ENCODE measurements at regions not wholly inside any gene's neighbourhood (a gene's known extent, or its start where the extent isn't known, plus 50 kb on each side); places are given as distances from the start of the nearest gene placed in this dataset.
"Not testable (repeated sequence)": the region's sequence is repeated elsewhere in the genome, so short reads cannot be mapped to it uniquely, and the experiment has no call there.

DNA sequence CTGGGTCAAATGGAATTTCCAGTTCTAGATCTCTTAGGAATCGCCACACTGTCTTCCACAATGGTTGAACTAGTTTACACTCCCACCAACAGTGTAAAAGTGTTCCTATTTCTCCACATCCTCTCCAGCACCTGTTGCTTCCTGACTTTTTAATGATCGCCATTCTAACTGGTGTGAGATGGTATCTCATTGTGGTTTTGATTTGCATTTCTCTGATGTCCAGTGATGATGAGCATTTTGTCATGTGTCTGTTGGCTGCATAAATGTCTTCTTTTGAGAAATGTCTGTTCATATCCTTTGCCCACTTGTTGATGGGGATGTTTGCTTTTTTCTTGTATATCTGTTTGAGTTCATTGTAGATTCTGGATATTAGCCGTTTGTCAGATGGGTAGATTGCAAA lies 145.2 kb upstream of the CNKSR2 start:
- TF ChIP-seq, protein P1, sequence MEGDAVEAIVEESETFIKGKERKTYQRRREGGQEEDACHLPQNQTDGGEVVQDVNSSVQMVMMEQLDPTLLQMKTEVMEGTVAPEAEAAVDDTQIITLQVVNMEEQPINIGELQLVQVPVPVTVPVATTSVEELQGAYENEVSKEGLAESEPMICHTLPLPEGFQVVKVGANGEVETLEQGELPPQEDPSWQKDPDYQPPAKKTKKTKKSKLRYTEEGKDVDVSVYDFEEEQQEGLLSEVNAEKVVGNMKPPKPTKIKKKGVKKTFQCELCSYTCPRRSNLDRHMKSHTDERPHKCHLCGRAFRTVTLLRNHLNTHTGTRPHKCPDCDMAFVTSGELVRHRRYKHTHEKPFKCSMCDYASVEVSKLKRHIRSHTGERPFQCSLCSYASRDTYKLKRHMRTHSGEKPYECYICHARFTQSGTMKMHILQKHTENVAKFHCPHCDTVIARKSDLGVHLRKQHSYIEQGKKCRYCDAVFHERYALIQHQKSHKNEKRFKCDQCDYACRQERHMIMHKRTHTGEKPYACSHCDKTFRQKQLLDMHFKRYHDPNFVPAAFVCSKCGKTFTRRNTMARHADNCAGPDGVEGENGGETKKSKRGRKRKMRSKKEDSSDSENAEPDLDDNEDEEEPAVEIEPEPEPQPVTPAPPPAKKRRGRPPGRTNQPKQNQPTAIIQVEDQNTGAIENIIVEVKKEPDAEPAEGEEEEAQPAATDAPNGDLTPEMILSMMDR (conservative IDR thresholded peaks at IDR 0.05 in 1 of 2, IDR thresholded peaks at IDR 0.05 in 1 of 2; ENCODE audit: low read depth in 1 of 2, low read length in 2 of 2) = not testable (repeated sequence)
- not testable (repeated sequence) for TF ChIP-seq EZH2 (IDR thresholded peaks at IDR 0.05; ENCODE audit: low read length, missing control alignments)

Data from fibroblast of lung (primary cell).